Left lung (tissue), 4 donors: ENCODE measurements at regions not wholly inside any gene's neighbourhood (a gene's known extent, or its start where the extent isn't known, plus 50 kb on each side); places are given as distances from the start of the nearest gene placed in this dataset.

ENCODE experiments used
- ATAC-seq: fragments of 200-7000 bp; cut with Tn5 transposase; one replicate; pipeline ENCODE4 v1.9.1; 2020; ENCODE audit warnings: moderate library complexity
- DNase-seq, 4 donors: peaks; one replicate each; pipeline ENCODE4 v3.0.0-alpha.2; 2013 to 2020
- H3K27ac ChIP-seq, 2 donors: fragments of 200-600 bp; sonication (generic) in 1 of 2; one replicate each; pipeline versions ENCODE4 v1.5.0 to v1.8.0; 2020 to 2021
- H3K27me3 ChIP-seq, 2 donors: fragments of 200-600 bp; sonication (generic) in 1 of 2; one replicate each; pipeline versions ENCODE4 v1.5.0 to v1.8.0; 2020 to 2021
- H3K36me3 ChIP-seq, 2 donors: fragments of 200-600 bp; sonication (generic) in 1 of 2; one replicate each; pipeline versions ENCODE4 v1.5.0 to v1.8.0; 2020 to 2021
- H3K4me1 ChIP-seq, 2 donors: fragments of 200-600 bp; one replicate each; pipeline ENCODE4 v1.8.0; 2021
- H3K4me3 ChIP-seq, 2 donors: fragments of 200-600 bp; sonication (generic) in 1 of 2; one replicate each; pipeline versions ENCODE4 v1.5.0 to v1.8.0; 2020 to 2021; ENCODE audit warnings: mild to moderate bottlenecking in 1 of 2
- H3K9me3 ChIP-seq, 2 donors: fragments of 200-600 bp; sonication (generic) in 1 of 2; one replicate each; pipeline versions ENCODE4 v1.5.0 to v1.8.0; 2020 to 2021
- intact Hi-C, 2 donors: fragments of 100-400 bp; cut with DNase I; formaldehyde crosslinking; loops; one replicate each; pipeline versions ENCODE4 v1.11.2 to v1.14.2; 2022
- TF ChIP-seq, protein P1 (sequence below), 2 donors: fragments of 200-600 bp; sonication (generic) in 1 of 2; IDR thresholded peaks; one replicate each; pipeline versions ENCODE4 v1.5.0 to v1.8.0; 2021; ENCODE audit warnings: antibody characterized with exemption in 2 of 2
- donor health status: DM: no; HTN: yes; CAD: no.
- donor health status: DM: no; HTN: no; CAD: no.

DNA sequence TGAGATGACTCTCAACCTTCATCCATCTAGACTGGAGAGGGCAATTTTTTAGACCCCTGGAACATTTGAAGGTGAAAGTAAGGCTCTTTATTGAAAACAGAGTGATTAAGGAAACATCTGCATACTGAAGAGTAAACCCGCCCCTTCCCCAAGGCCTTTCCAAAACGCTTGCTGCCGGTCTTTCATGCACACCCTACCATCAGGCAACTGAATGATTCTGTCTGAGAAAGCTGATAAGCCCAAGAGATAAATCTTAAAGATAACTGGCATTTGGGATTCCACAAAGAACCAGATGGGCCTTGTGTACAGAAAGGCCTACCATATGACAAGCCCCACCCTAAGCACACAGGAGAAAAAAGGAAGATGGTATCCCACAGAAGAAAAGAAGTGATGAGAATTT lies 54.4 kb upstream of the PIK3R1 start:
- intact Hi-C loops = no loop called here

GRCh38 chr5:68159224-68159951 lies 56.2 kb upstream of the PIK3R1 start:
- peak in 1 of 4 donors; percentile 51 for DNase-seq
- H3K9me3 ChIP-seq = no peaks in the 10 kb centered on the region
- no peak overlapping the region for H3K4me3 ChIP-seq
- intact Hi-C loops = no loop called here
- H3K36me3 ChIP-seq = no peaks in the 10 kb centered on the region
- TF ChIP-seq, protein P1, sequence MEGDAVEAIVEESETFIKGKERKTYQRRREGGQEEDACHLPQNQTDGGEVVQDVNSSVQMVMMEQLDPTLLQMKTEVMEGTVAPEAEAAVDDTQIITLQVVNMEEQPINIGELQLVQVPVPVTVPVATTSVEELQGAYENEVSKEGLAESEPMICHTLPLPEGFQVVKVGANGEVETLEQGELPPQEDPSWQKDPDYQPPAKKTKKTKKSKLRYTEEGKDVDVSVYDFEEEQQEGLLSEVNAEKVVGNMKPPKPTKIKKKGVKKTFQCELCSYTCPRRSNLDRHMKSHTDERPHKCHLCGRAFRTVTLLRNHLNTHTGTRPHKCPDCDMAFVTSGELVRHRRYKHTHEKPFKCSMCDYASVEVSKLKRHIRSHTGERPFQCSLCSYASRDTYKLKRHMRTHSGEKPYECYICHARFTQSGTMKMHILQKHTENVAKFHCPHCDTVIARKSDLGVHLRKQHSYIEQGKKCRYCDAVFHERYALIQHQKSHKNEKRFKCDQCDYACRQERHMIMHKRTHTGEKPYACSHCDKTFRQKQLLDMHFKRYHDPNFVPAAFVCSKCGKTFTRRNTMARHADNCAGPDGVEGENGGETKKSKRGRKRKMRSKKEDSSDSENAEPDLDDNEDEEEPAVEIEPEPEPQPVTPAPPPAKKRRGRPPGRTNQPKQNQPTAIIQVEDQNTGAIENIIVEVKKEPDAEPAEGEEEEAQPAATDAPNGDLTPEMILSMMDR (IDR thresholded peaks at IDR 0.05) = no peak
- H3K27ac ChIP-seq = no peak overlapping the region
- ATAC-seq = no peak
- no peaks in the 10 kb centered on the region for H3K4me1 ChIP-seq
- H3K27me3 ChIP-seq = no peaks in the 10 kb centered on the region

More for the DNA sequence above, 54.4 kb upstream of the PIK3R1 start:
- no peak for DNase-seq
- no peaks in the 10 kb centered on the region for H3K9me3 ChIP-seq
- no peaks in the 10 kb centered on the region for H3K27me3 ChIP-seq
- TF ChIP-seq, protein P1 (IDR thresholded peaks at IDR 0.05) = no peak
- no peak overlapping the region for H3K27ac ChIP-seq
- no peak overlapping the region for H3K4me3 ChIP-seq
- no peaks in the 10 kb centered on the region for H3K4me1 ChIP-seq
- no peak for ATAC-seq
- no peaks in the 10 kb centered on the region for H3K36me3 ChIP-seq

- Histone ChIP-seq H3K27ac (no peak overlapping the region), H3K9me3 (no peaks in the 10 kb centered on the region)
- intact Hi-C loops = no loop called here
Observed at GRCh38 chr5:68155940-68156339, 59.6 kb upstream of the PIK3R1 start.

GRCh38 chr5:68154119-68154857 lies 61.3 kb upstream of the PIK3R1 start:
- Histone ChIP-seq H3K9me3 (no peaks in the 10 kb centered on the region), H3K27ac (no peak overlapping the region), H3K27me3 (no peaks in the 10 kb centered on the region), H3K4me3 (no peak overlapping the region), H3K36me3 (no peaks in the 10 kb centered on the region), H3K4me1 (no peaks in the 10 kb centered on the region)
- TF ChIP-seq, protein P1 (IDR thresholded peaks at IDR 0.05) = no peak
- DNase-seq (no peak), ATAC-seq (no peak)
- intact Hi-C loops = no loop called here

More at GRCh38 chr5:68155940-68156339, 59.6 kb upstream of the PIK3R1 start:
- no peak overlapping the region for H3K4me3 ChIP-seq
- TF ChIP-seq, protein P1 (IDR thresholded peaks at IDR 0.05) = no peak
- H3K27me3 ChIP-seq = no peaks in the 10 kb centered on the region
- no peak for DNase-seq
- ATAC-seq = no peak
- no peaks in the 10 kb centered on the region for H3K36me3 ChIP-seq
- no peaks in the 10 kb centered on the region for H3K4me1 ChIP-seq

DNA sequence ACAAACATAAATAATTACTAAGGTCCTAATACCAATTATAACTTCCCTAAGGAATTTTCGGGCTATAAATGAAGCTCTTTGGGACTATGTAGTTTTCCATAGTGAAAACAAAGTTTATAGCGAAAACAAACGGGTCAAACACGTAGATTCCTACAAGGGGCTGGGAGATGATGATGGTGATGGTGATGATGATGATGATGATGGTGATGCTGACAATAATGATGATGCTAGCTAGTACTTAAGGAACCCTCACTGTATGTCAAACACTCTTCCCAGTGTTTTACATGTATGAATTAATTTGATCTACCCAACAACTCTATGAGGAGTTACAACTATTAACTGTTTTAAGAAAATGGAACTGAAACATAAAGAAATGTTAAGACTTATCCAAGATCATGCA lies 63.7 kb upstream of the PIK3R1 start:
- DNase-seq (no peak), ATAC-seq (no peak)
- Histone ChIP-seq H3K4me3 (no peak overlapping the region), H3K9me3 (no peaks in the 10 kb centered on the region), H3K27me3 (no peaks in the 10 kb centered on the region), H3K27ac (no peak overlapping the region), H3K4me1 (no peaks in the 10 kb centered on the region), H3K36me3 (no peaks in the 10 kb centered on the region)
- intact Hi-C loops = no loop called here
- TF ChIP-seq, protein P1 (IDR thresholded peaks at IDR 0.05) = no peak
